HG03139 (cell line): ENCODE measurements at regions not wholly inside any gene's neighbourhood (a gene's known extent, or its start where the extent isn't known, plus 50 kb on each side); places are given as distances from the start of the nearest gene placed in this dataset.

Experiments used
- ATAC-seq: cut with Tn5 transposase; IDR thresholded peaks from one replicate; pipeline ENCODE4 v1.9.1; 2021; ENCODE audit not compliant: unreplicated experiment

GRCh38 chr9:135289081-135289491 lies 190.5 kb upstream of the PPP1R26 start:
- ATAC-seq: no peak

DNA sequence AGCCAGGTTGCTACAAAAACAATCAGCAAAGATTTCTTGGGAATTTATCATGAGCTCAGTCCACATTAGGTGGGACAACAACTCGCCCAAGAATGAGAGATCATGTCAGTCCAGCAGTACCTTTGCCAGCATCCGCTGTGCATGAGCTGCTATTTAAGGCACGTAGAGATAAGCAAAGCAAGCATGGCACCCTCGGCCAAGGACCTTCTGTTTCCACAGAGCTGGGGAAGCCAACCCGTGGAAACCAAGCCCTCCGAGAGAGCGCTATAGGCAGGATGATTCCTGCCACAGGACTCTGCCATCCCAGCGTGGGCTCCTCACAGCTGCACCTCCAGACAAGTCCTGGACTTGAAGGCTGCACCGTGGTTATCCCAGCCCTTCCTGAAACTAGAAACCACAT lies 189.5 kb upstream of the PPP1R26 start:
- ATAC-seq: no peak

DNA sequence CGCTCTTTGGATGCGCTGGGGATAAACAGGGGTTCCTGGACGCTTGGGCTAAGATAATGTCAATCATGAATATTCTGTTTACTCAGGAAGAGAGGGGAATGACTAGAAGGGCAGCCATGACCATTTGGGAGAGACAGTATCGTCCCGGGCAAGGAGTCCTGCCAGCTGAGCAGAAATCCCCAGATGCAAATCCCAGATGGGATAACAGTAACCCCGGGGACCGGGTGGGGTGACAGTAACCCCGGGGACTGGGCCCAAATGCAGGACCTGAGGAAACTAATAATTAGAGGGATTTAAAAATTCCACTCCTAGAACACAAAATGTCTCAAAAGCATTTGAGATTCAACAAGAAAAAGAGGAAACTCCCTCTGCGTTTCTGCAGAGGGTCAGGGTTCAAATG lies 189.0 kb upstream of the PPP1R26 start:
- no peak for ATAC-seq

DNA sequence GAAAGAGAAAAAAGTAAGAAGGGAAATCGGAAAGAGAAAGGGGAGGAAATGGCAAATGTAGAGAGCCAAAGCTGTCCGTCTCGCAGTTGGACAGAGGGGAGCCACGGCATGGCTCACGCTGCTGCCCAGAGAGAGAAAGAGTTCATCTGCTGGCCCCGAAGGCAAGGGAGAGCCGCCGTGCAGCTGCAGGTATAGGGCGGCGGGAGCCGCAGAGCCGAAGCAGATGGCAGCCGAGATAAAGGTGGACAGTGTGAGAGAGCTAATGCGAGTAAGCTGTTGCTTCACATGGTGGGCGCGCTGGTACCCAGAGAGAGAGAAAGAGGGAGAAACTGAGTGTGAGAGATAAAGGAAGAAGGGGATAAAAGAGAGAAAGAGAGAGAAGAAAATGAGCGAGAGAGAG lies 188.4 kb upstream of the PPP1R26 start:
- no peak for ATAC-seq

DNA sequence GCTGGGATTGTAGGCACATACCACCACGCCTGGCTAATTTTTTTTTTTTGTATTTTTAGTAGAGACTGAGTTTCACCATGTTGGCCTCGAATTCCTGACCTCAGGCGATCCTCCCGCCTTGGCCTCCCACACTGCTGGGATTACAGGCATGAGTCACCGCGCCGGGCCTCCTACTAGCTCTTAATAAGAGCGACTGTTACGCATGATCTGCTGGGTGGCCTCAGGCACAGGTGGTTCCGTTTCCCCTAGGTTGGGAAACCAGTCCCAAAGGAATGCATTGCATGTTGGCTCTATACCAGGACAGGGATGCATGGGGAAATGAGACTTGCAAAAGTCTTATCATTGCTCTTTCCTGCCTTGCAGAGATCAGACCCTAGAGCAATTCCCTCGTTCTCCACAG lies 184.7 kb upstream of the PPP1R26 start:
- no peak for ATAC-seq

- ATAC-seq: no peak
Measured at GRCh38 chr9:135295551-135296300, 183.9 kb upstream of the PPP1R26 start.

- ATAC-seq: no peak
Measured at GRCh38 chr9:135296735-135297455, 182.7 kb upstream of the PPP1R26 start.

GRCh38 chr9:135297456-135298075 lies 182.0 kb upstream of the PPP1R26 start:
- ATAC-seq: no peak

DNA sequence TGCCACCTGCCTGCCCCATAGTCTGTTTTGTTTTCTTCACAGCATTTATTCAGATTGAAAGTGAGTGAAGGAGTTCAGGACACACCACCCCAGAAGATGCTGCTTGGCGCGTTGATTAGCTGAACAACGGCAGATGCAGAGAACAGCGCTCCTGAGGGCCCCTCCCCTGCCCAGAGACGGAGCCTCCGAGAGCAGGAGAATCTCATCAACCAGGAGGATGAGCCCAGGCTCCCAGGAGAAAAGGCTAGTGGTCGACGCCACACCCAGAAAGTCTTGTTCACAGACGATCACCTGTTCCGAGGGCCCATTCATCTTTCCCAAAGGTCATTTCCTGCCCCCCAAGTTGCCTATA lies 180.4 kb upstream of the PPP1R26 start:
- ATAC-seq: no peak

DNA sequence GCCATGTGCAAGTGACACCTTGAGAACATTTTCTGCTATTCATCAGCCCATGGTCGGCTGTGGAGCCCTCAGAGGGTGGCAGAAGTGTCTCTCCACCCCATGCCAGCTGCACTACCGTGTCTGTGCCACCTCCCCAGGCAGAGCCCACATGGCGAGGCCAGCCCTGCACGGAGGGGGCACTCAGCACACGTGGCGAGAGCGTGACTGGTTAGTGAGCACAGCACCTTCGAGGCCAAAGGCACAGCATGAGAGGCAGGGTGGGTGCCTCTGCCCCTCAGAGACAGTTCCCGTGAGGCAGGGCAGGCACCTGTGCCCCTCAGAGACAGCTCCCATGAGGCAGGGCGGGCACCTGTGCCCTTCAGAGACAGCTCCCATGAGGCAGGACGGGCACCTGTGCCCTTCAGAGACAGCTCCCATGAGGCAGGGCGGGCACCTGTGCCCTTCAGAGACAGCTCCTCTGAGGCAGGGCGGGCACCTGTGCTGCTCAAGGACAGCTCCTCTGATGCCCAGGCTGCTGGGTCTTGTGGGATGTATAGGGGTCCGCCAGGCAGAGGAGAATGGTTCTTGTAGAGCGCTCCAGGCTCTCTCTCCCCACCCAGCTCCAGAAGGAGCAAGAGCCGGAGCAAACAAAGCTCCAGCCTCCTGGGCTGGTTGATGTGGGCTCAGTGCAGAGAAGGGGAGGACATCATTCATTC lies 179.8 kb upstream of the PPP1R26 start:
- ATAC-seq: no peak

GRCh38 chr9:135300346-135301141 lies 179.0 kb upstream of the PPP1R26 start:
- ATAC-seq: no peak

DNA sequence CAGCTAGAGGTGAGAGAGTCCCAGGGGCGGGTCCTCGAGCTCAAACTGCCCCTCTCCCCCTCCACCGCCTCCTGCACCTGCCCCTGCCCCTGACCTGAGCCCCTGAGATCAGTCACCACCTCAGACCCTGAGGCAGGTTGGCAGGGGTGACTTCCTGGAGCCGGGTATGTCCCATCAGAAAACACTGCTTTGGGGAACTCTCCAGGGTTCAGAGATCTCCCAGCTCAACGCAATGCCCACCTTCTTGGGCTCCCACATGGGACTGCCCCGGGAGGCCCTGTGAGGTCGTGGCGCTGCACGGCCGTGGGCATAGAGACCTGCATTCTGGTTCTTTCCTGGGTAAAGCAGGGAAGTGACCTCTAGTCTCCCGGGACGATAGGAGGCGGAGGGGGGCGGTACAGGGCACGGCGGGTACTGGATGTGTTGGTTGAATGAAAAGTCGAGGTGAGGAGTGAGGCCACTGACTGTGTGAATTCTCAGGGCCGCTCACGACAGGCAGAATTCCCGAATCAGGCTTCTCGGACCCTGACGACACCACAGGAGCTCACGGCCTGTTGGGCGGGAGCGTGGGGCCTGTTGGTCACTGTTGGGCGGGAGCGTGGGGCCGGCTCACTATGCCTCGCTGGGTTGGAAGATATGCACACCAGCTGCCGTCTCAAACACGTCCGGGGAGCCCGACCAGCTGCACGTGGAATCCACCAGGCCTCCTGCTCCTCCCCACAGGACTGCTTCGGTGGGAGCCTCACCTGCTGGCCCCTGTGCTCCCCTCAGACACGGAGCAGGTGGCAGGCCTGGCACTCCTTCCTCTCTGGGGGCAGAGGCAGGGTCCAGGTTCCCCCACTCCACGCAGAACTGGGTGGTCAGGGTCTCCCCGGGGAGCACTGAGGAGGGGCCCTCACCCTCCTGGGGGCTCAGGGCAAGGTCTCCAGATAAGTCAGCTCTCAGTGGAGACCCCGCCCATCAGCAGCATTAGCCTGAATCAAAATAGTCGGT lies 178.0 kb upstream of the PPP1R26 start:
- ATAC-seq: no peak

GRCh38 chr9:135302329-135303279 lies 177.0 kb upstream of the PPP1R26 start:
- ATAC-seq: no peak

DNA sequence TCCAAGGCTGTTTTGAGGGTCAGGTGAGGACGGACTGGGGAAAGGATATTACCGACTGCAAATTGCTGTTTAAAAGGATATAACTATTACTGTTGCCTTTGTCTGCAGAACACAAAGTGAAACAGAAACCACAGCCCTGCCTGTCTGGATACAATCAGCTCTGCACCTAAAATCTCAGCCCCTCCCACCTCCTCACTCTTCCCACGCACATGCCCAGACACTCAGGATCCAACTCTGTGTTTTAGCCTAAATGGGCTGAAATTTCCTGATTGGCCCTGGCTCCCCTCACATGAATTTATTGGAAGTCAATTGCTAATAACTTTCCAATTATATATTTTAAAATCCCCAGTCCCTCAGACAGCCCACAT lies 176.3 kb upstream of the PPP1R26 start:
- no peak for ATAC-seq

GRCh38 chr9:135303865-135304499 lies 175.6 kb upstream of the PPP1R26 start:
- no peak for ATAC-seq

GRCh38 chr9:135304886-135305285 lies 174.7 kb upstream of the PPP1R26 start:
- ATAC-seq: no peak

DNA sequence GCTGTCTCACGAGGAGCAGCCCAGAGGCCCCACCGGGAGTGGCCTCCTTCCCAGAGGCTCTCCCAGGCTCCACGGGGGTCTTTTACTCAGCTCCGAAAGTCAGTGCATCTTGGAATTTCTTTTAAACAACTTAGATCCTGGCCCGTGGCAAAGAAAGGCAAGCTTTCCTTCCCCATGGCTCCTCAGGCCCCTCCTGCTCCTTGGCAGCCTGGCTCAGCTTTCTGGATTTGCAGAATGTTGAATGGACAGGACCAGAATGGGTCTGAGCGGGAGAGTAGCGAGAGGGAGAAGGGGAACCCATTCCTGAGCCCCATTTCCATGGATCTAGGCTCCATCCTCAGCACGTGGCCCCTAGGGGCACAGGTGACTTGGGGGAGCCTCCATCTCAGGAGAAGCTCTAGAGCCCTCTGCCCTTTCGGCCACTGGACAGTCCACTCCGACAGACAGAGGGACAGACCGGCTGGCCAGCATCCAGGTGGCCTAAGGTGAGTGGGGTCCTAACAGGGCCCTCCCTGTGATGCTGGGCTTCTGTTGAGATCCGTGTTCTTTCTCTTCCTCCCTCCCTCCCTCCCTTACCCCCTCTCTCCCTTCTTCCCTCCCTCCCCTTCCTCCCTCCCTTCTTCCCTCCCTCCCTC lies 173.9 kb upstream of the PPP1R26 start:
- no peak for ATAC-seq

GRCh38 chr9:135306699-135307098 lies 172.9 kb upstream of the PPP1R26 start:
- no peak for ATAC-seq
